HG03045 (cell line): ENCODE measurements at regions not wholly inside any gene's neighbourhood (a gene's known extent, or its start where the extent isn't known, plus 50 kb on each side); places are given as distances from the start of the nearest gene placed in this dataset.

ENCODE experiments used
- ATAC-seq: cut with Tn5 transposase; IDR thresholded peaks from one replicate; pipeline ENCODE4 v1.9.1; 2021; ENCODE audit warnings: mild to moderate bottlenecking, moderate library complexity; ENCODE audit not compliant: unreplicated experiment

GRCh38 chr14:31964490-31964889, 112.6 kb upstream of the ARHGAP5 start:
- ATAC-seq, result no peak

GRCh38 chr14:31965071-31965734, 111.9 kb upstream of the ARHGAP5 start:
- no peak for ATAC-seq

- no peak for ATAC-seq
Observed at GRCh38 chr14:31965735-31966598, 111.1 kb upstream of the ARHGAP5 start.

GRCh38 chr14:31966896-31967668, 110.0 kb upstream of the ARHGAP5 start:
- ATAC-seq, result no peak

- ATAC-seq, result no peak
Observed at GRCh38 chr14:31967669-31967975, 109.5 kb upstream of the ARHGAP5 start.

- ATAC-seq, result no peak
Observed at GRCh38 chr14:31968107-31968810, 108.8 kb upstream of the ARHGAP5 start.

GRCh38 chr14:31968956-31969698, 108.0 kb upstream of the ARHGAP5 start:
- no peak for ATAC-seq

GRCh38 chr14:31969699-31970240, 107.3 kb upstream of the ARHGAP5 start:
- no peak for ATAC-seq

GRCh38 chr14:31970744-31971143, 106.4 kb upstream of the ARHGAP5 start:
- no peak for ATAC-seq

GRCh38 chr14:31971612-31972011, 105.5 kb upstream of the ARHGAP5 start:
- no peak for ATAC-seq

GRCh38 chr14:31977001-31977556, 100.0 kb upstream of the ARHGAP5 start:
- ATAC-seq, result no peak

- no peak for ATAC-seq
Observed at GRCh38 chr14:31978423-31978822, 98.7 kb upstream of the ARHGAP5 start.

- no peak for ATAC-seq
Observed at GRCh38 chr14:31982642-31983041, 94.5 kb upstream of the ARHGAP5 start.

GRCh38 chr14:31986405-31986804, 90.7 kb upstream of the ARHGAP5 start:
- no peak for ATAC-seq

- no peak for ATAC-seq
Observed at GRCh38 chr14:31987721-31988120, 89.4 kb upstream of the ARHGAP5 start.

- ATAC-seq, result no peak
Observed at GRCh38 chr14:31988244-31988643, 88.9 kb upstream of the ARHGAP5 start.

- ATAC-seq, result no peak
Observed at GRCh38 chr14:31990183-31990857, 86.8 kb upstream of the ARHGAP5 start.

GRCh38 chr14:31990926-31991572, 86.1 kb upstream of the ARHGAP5 start:
- ATAC-seq, result no peak

- no peak for ATAC-seq
Observed at GRCh38 chr14:31992011-31992447, 85.1 kb upstream of the ARHGAP5 start.
